PC-9 (cell line): ENCODE measurements at regions not wholly inside any gene's neighbourhood (a gene's known extent, or its start where the extent isn't known, plus 50 kb on each side); places are given as distances from the start of the nearest gene placed in this dataset.

Source experiments
- EZH2 ChIP-seq: fragments of 200-600 bp; sonication (generic); IDR thresholded peaks from 2 replicates; pipeline ENCODE4 v1.8.0; 2017; ENCODE audit warnings: antibody characterized with exemption, low read depth
- TF ChIP-seq, protein P1 (sequence below): fragments of 200-600 bp; sonication (generic); conservative IDR thresholded peaks from 2 replicates; pipeline ENCODE4 v1.6.1; 2017; ENCODE audit warnings: mixed run types, antibody characterized with exemption, mild to moderate bottlenecking, moderate library complexity

DNA sequence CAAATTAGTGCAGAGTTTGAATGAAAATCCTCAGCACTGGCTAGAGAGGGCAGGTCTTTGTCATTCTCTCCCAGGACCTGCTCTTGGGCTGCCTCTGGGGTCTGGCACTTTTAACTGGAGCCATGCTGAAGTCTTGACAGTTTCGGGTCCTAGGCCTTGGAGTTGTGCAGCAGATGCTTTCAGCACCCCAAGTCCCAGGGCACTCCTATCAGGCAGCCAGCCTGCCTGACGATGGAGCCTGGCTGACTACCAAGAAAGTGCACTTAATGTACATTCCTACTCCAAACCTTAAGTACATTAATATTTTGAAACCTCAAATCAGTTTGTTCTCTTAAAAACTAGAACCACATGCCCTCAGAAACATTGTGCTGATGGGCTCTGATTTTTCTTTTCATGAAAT lies 69.3 kb upstream of the CXCL14 start:
- TF ChIP-seq, protein P1, sequence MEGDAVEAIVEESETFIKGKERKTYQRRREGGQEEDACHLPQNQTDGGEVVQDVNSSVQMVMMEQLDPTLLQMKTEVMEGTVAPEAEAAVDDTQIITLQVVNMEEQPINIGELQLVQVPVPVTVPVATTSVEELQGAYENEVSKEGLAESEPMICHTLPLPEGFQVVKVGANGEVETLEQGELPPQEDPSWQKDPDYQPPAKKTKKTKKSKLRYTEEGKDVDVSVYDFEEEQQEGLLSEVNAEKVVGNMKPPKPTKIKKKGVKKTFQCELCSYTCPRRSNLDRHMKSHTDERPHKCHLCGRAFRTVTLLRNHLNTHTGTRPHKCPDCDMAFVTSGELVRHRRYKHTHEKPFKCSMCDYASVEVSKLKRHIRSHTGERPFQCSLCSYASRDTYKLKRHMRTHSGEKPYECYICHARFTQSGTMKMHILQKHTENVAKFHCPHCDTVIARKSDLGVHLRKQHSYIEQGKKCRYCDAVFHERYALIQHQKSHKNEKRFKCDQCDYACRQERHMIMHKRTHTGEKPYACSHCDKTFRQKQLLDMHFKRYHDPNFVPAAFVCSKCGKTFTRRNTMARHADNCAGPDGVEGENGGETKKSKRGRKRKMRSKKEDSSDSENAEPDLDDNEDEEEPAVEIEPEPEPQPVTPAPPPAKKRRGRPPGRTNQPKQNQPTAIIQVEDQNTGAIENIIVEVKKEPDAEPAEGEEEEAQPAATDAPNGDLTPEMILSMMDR: no peak
- TF ChIP-seq EZH2: no peak
